ENCODE measurements at regions not wholly inside any gene's neighbourhood (a gene's known extent, or its start where the extent isn't known, plus 50 kb on each side); places are given as distances from the start of the nearest gene placed in this dataset.

DNA sequence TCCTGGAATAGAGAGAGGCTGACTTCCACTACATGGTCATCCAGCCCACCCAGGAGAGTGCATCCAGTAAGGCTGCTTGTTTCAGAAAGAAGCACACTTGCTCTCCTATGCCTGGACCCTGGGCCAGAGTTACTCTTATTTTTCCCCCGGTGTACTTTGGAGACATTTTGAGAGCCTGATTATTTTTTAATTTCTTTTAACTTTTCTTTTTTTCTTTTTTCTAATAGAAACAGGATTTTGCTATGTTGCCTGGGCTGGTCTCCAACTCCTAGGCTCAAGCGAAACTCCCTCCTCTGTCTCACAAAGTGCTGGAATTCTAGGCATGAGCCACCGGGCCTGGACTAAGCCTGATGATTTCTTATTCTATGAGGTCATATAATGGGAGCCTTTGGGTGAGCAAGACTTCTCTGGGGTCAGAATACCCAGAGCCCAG lies 62.2 kb downstream of the RPL37A start:
- H3K4me1 ChIP-seq: peaks cover 0 to 4% (median 4%) of the 10 kb centered on the region in 4 donors
- peak overlapping the region in 3 of 4 donors; percentile 5 to 33 (median 25) for H3K27ac ChIP-seq
- WGBS, 2 donors (ENCODE audit: low coverage in 1 of 2): 65 to 71% methylated on average over 3 of the region's 3 CpGs
- no peaks in the 10 kb centered on the region for H3K36me3 ChIP-seq
- in situ Hi-C loops (cut with MboI; ENCODE audit: low pct_ligation_motif_present in 1 of 4, low pct_unique_long_range_greater_than_20kb in 1 of 4, low sequenced_read_pairs in 3 of 4) (no loop called here), intact Hi-C loops (cut with DNase I; ENCODE audit: low total_unique reads) (no loop called here)
- H3K9me3 ChIP-seq: no peaks in the 10 kb centered on the region
- no peak overlapping the region for H3K4me3 ChIP-seq
- H3K27me3 ChIP-seq: no peaks in the 10 kb centered on the region
- DNase-seq: no peak
- TF ChIP-seq POLR2AphosphoS5 (IDR thresholded peaks at IDR 0.05) (no peak), EP300 (IDR thresholded peaks at IDR 0.05; ENCODE audit: low read depth) (no peak), POLR2A (IDR thresholded peaks at IDR 0.05) (no peak)
- TF ChIP-seq, protein P1, sequence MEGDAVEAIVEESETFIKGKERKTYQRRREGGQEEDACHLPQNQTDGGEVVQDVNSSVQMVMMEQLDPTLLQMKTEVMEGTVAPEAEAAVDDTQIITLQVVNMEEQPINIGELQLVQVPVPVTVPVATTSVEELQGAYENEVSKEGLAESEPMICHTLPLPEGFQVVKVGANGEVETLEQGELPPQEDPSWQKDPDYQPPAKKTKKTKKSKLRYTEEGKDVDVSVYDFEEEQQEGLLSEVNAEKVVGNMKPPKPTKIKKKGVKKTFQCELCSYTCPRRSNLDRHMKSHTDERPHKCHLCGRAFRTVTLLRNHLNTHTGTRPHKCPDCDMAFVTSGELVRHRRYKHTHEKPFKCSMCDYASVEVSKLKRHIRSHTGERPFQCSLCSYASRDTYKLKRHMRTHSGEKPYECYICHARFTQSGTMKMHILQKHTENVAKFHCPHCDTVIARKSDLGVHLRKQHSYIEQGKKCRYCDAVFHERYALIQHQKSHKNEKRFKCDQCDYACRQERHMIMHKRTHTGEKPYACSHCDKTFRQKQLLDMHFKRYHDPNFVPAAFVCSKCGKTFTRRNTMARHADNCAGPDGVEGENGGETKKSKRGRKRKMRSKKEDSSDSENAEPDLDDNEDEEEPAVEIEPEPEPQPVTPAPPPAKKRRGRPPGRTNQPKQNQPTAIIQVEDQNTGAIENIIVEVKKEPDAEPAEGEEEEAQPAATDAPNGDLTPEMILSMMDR (IDR thresholded peaks at IDR 0.05): no peak

DNA sequence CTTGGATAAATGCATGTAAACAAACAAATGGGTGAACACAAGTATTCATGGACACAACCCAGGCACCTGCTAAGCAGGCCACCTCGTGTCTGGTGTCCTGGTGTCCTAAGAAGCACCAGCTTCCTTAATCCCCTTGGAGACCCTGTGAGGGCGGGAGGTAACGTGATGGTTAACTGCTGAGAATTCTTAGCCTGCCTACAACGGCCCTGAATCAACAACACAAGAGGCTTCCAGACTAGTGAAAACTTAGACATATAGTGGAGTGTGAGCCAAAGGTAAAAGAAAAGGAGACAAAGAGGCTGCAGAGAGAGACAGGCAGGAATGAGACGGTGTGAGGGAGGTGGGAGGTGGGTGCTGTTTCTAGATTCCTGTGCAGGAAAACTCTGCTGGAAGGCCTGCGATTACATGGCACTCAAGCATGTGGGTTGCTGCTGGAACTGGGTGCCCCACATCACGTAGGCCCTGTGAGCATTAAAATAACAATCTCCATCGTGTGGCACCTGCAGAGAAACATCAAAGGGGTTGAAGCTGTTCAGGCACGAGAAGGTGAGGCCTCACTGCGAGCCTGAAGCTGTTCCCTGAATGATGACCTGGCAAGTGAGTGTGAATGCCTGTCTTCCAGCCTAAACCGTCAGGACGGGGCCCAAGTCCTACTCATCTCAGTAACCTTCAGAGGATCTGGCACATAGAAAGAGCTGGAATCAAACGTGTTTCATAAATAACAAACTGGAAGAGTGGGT lies 64.2 kb downstream of the RPL37A start:
- in situ Hi-C loops (cut with MboI; ENCODE audit: low pct_ligation_motif_present in 1 of 4, low pct_unique_long_range_greater_than_20kb in 1 of 4, low sequenced_read_pairs in 3 of 4) (no loop called here), intact Hi-C loops (cut with DNase I; ENCODE audit: low total_unique reads) (no loop called here)
- H3K27me3 ChIP-seq: no peaks in the 10 kb centered on the region
- H3K27ac ChIP-seq: no peak overlapping the region
- WGBS, 2 donors (ENCODE audit: low coverage in 1 of 2): 79 to 80% methylated on average over 8 to 13 of the region's 13 CpGs
- no peak for DNase-seq
- no peak overlapping the region for H3K4me3 ChIP-seq
- TF ChIP-seq POLR2AphosphoS5 (IDR thresholded peaks at IDR 0.05): no peak
- TF ChIP-seq, protein P1 (IDR thresholded peaks at IDR 0.05): no peak
- TF ChIP-seq POLR2A (IDR thresholded peaks at IDR 0.05): no peak
- TF ChIP-seq EP300 (IDR thresholded peaks at IDR 0.05; ENCODE audit: low read depth): no peak
- H3K36me3 ChIP-seq: no peaks in the 10 kb centered on the region
- peaks cover 0 to 4% (median 4%) of the 10 kb centered on the region in 4 donors for H3K4me1 ChIP-seq
- H3K9me3 ChIP-seq: no peaks in the 10 kb centered on the region

DNA sequence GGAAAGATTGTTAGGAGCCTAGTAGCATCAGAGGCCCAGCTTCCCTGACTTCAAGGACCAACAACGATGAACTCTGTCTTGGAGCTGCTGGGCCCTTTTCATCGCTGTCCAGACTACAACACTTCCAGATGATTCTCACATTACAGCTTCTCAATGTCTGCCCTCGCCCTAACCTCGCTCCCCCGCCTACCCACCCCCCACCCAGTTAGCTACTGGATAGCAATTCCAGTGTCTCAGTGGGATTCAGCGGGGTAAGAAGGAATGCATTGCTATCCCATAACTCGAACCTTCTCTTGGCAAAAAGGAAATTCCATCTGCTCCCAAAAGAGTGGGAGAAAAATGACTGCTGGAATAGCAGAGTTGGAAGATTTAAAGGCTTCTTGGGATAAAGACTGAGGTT lies 65.0 kb downstream of the RPL37A start:
- Histone ChIP-seq H3K4me1 (peaks cover 0 to 4% (median 4%) of the 10 kb centered on the region in 4 donors), H3K36me3 (no peaks in the 10 kb centered on the region), H3K4me3 (no peak overlapping the region), H3K27me3 (no peaks in the 10 kb centered on the region), H3K9me3 (no peaks in the 10 kb centered on the region), H3K27ac (no peak overlapping the region)
- TF ChIP-seq POLR2AphosphoS5 (IDR thresholded peaks at IDR 0.05) (no peak), EP300 (IDR thresholded peaks at IDR 0.05; ENCODE audit: low read depth) (no peak), POLR2A (IDR thresholded peaks at IDR 0.05) (no peak)
- TF ChIP-seq, protein P1 (IDR thresholded peaks at IDR 0.05): no peak
- 87 to 95% methylated on average over 5 to 7 of the region's 7 CpGs for WGBS, 2 donors (ENCODE audit: low coverage in 1 of 2)
- DNase-seq: no peak
- in situ Hi-C loops (cut with MboI; ENCODE audit: low pct_ligation_motif_present in 1 of 4, low pct_unique_long_range_greater_than_20kb in 1 of 4, low sequenced_read_pairs in 3 of 4) (no loop called here), intact Hi-C loops (cut with DNase I; ENCODE audit: low total_unique reads) (no loop called here)

DNA sequence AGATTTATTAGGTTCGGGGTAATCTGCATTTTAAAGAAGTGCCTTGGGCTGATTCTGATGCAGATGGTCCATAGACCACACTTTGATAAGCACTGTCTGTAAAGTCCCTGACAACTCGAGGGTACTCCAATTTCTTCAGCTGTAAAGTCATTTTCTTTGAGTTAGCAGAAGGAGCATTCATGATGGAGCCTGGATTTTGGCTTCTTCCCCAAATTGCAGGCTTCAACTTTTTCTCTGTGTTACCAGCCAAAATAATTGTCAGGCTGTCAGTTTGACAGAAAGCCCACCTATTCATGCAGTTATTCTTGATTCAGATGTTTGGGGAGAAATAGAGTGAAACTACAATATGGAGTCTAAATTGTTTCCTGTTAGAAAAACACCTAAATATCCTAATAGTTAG lies 66.0 kb downstream of the RPL37A start:
- no peak overlapping the region for H3K4me3 ChIP-seq
- H3K27me3 ChIP-seq: no peaks in the 10 kb centered on the region
- WGBS, 2 donors (ENCODE audit: low coverage in 1 of 2): 63 to 78% methylated on average over 2 of the region's 2 CpGs
- peaks cover 0 to 4% (median 4%) of the 10 kb centered on the region in 4 donors for H3K4me1 ChIP-seq
- intact Hi-C loops (cut with DNase I; ENCODE audit: low total_unique reads) (no loop called here), in situ Hi-C loops (cut with MboI; ENCODE audit: low pct_ligation_motif_present in 1 of 4, low pct_unique_long_range_greater_than_20kb in 1 of 4, low sequenced_read_pairs in 3 of 4) (no loop called here)
- DNase-seq: no peak
- no peak overlapping the region for H3K27ac ChIP-seq
- H3K36me3 ChIP-seq: no peaks in the 10 kb centered on the region
- H3K9me3 ChIP-seq: no peaks in the 10 kb centered on the region
- no peak for TF ChIP-seq EP300 (IDR thresholded peaks at IDR 0.05; ENCODE audit: low read depth)
- TF ChIP-seq, protein P1 (IDR thresholded peaks at IDR 0.05): no peak
- no peak for TF ChIP-seq POLR2AphosphoS5 (IDR thresholded peaks at IDR 0.05)
- no peak for TF ChIP-seq POLR2A (IDR thresholded peaks at IDR 0.05)
